ENCODE measurements at regions not wholly inside any gene's neighbourhood (a gene's known extent, or its start where the extent isn't known, plus 50 kb on each side); places are given as distances from the start of the nearest gene placed in this dataset.

GRCh38 chr6:166855416-166855815, 100.9 kb downstream of the RNASET2 start:
- TF ChIP-seq CTCF (IDR thresholded peaks at IDR 0.05) (no peak), POLR2A (IDR thresholded peaks at IDR 0.05) (no peak)
